HT-29 (cell line): ENCODE measurements at regions not wholly inside any gene's neighbourhood (a gene's known extent, or its start where the extent isn't known, plus 50 kb on each side); places are given as distances from the start of the nearest gene placed in this dataset.
"Not testable (repeated sequence)": the region's sequence is repeated elsewhere in the genome, so short reads cannot be mapped to it uniquely, and the experiment has no call there.

Source experiments
- DNase-seq: peaks from one replicate; pipeline ENCODE4 v3.0.0-alpha.2; 2015; ENCODE audit warnings: low spot score

DNA sequence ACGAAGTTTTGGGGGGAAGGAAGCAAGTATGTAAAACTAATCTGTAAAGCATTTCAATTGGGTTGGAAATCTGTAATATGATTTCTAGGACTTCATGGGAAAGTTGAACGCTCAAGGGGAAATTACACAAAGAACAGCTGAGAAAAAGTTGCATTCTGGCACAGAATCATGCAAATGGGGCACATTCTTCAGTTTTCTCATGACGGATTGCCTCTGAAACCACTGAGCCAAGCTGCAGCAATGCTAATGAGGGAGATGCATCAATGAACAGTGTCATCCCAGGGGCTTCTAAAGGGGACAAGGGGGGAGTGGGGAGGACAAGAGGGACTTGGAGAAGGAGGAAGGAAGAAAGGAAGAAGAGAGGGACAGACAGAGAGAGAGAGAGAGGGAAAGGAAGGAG is 291.4 kb upstream of the ATP11B start:
- DNase-seq: no peak

DNA sequence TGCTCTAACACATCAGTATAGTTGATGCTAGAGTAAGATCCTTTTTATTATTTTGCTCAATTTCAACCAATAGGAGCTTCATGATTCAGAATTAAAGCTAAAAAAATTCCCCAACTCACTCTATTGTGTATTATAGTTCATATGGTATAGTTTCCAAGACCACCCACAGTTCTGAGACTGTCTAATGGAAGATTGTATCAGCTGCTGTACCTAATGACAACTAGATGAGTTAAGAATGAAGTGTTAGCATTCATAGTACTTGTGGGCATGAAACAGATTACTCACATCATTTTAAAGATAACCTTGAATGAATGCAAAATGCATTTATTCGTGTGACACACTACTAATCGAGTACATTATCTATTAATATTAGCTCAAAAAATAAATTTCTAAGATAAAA is 289.9 kb upstream of the ATP11B start:
- DNase-seq: no peak

DNA sequence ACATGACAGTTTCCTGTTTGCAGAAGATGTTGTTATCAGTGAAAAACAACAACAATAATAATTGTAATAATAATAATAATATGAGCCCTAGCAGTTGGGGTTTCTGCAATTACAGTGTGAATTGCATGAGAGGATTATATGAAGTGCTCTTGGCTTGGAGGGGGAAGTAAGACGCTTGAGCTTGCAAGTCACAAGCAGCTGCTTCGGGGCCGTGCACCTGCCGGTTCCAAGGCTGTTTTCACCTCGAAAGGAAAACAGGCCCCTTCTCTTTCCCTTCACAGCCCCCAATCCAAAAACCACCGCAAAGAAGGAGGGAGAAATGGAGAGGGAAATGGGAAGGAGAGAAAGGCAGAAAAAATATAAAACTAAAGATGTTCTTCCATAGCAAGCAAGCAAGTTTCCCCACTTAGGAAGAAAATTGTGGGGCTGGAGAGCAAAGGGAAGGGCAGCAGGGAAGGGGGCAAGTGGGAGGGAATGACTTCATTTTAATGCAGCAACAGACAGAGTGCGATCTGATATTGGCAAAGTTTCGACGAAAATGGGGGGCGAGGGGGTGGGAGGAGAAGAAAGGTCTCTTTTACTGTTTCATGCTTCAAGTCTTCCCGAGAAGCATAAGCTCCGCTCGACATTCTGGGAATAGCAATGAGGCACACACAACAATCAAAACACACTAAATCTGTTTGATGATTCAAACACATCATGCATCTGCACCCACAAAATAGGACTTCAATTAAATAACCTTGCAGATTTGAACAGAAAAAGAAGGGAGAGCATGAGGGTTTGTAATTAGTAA is 284.2 kb upstream of the ATP11B start:
- DNase-seq: no peak

DNA sequence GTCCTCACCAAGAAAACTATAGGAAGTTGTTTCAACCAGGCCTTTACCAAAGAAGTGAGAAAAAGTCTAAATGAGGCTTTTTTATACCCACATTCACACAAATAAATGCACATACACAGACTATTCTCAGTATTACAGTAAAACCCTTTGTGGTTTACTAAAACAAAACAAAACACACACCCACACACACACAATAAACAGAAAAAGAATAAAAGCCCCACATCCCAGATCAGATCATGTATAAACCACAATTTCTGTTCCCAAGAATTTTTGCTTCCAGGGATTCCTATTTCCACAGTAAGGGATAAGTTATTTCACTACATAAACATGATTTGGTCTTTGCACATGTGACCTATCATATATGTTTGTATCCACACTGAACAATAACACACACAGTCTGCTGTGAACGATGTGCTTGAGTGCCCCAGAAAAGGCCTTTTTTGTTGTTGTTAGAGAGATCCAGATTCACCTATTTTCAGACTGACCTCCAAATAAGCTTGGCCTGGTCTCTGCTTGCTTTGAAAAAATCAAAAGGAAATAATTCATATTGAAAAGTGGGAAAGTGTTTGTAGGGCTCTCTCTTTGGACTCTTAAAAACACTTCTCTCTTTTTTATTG is 283.4 kb upstream of the ATP11B start:
- no peak for DNase-seq

DNA sequence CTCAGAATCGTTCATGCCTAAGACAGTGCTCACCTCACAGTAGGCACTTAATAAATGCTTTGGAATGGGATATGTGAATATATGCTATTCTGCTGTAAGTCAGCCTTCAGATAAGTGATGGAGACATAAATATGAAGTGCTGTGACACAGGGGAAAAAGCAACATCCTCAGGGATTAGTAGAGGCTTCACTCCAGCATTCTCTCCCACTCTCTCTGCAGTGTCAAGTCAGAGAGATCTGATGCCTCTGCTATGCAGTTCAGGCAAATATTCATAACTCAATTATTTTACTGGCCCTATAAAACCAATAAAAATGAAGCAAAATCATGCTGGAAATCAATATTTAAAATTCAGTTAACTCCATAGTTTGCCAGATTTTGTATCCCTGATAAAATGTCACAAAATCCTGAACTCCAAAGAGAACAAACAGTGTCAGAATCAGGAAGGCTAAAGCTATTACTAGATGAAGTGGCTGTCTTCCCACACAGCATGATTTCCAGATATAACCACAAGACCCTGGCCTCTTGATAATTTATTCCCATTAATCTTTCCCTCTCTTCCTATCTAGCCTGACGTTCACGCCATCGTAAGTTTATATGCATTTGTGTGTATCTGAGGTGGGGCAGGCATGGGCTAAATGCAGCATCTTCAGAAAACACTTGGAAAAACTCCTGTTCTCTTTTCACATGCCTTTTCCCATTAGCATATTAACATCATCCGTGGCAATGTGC is 278.9 kb upstream of the ATP11B start:
- no peak for DNase-seq

DNA sequence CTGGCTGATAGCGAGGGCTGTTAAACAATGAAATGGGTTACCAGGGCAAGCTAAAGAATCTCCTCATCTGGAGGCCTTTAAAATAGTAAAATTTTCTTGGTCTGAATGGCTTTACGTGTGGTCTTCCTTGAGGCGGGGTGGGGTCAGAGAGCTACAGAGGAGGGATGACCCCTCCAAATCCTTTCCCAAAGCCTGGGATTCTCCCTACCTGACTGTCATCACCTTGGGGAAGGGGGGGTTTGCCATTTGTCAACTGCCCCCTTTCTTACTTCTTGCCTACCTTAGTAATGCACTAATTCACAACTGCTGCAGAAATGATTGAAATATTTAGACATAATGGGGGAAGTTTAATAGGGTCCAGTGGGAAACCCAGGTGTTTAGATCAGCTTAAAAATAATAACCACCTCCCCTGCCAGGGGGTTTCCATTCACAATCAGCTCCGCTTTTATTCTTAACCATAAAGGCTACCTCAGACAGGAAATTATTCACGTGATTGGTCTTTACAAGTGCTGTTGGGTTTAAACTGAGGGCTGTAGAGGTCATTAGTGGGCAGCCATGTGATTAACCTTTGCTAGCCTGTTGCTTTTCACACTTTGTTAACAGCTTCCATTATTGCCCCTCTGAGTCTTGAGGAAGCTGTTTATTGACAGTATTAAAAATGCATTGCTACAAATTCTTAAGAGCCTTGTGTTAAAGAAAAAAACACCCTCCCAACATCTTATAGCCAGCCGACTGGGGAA is 276.5 kb upstream of the ATP11B start:
- no peak for DNase-seq

DNA sequence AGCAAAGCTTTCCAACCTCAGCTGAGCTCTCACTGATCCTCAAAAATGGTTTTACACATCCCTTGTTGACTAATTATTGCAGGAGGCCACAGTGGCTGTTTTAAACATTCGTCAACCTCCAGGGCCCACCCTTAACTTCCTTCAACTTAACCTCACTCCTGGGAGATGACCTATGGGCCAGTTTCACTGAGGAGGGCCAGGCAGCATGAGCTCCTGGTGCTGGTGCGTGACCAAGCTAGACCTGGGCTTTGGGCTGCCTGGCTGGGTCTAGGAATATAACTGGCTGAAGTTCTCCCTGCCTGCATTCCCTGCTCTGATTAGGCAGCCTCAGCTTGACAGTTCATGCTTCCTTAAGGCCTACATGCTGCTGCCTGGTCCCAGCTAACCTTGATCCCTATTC is 273.7 kb upstream of the ATP11B start:
- no peak for DNase-seq

DNA sequence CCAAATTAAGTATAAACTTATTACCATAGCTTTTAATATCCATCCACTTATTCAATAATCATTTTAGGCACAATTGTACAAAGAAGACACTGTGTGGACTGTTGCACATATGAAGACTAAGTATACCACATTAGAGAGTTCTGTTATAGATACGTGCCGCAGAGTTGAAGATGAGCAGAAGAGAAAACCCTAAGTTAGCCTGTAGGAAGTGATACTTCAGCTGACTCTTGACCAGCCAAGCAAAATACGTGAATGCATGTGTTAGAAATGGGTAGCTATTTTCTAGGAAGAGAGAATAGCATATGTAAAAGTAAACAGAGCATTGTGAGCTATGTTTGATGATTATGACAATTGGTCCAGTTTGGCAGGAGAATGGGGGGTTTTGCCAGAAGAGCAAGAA is 272.0 kb upstream of the ATP11B start:
- DNase-seq: no peak

DNA sequence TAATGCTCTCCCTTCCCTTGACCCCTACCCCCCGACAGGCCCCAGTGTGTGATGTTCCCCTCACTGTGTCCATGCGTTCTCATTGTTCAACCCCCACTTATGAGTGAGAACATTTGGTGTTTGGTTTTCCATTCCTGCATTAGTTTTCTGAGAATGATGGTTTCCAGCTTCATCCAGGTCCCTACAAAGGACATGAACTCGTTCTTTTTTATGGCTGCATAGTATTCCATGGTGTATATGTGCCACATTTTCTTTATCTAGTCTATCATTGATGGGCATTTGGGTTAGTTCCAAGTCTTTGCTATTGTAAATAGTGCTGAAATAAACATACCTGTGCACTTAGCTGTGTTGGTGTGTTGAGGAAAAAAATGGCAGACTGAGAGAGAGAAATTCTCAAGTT is 269.9 kb upstream of the ATP11B start:
- DNase-seq: not testable (repeated sequence)

DNA sequence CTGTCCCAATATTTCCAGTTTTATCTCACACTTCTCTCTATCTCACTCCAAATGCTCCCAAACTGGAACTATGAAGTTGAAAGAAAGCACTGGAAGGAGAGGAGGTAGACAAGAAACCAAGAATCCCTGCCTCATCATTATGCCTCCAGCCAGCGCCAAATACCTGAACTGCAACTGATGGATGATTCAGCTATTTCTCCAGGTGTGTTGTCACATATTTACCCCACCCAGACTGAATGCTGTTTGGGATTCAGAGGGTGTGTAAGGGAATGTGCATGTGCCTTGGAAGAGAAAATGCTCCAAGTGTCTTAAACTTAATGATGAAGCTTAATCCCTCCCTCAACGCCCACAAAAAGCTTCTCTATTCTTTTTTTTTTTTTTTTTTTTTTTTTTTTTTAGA is 269.5 kb upstream of the ATP11B start:
- DNase-seq: no peak

DNA sequence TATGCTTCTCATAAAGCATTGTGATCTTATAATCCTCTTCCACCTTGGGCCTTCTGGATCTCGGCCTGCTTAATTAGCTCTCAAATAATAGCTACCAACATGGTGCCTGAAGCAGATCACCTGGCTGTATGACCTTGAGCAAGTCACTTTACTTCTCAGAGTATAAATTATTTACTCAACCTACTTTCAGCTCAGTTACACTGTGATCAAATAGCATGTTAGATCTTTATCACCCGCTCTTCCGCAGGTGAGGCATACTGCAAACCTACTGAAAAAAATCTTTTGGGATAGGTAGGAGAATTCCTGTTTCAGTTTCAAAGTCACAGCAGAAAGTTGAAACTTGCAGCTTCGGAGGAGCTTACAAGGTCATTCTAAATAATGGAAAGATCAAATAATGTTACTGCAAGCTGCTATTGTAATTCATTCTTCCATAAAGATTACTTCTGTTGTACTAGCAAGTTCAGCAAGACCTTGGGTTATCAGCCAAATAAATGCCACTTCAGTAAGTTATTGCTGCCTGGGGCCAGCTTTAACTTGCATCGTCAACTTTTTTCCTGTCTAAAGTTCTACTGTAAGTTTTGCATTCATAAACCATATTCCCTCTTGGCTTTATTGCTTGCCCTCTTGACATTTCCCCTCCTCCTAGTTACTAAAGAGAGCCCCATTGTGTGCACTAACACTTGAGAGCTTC is 268.4 kb upstream of the ATP11B start:
- DNase-seq: peak; percentile 42

DNA sequence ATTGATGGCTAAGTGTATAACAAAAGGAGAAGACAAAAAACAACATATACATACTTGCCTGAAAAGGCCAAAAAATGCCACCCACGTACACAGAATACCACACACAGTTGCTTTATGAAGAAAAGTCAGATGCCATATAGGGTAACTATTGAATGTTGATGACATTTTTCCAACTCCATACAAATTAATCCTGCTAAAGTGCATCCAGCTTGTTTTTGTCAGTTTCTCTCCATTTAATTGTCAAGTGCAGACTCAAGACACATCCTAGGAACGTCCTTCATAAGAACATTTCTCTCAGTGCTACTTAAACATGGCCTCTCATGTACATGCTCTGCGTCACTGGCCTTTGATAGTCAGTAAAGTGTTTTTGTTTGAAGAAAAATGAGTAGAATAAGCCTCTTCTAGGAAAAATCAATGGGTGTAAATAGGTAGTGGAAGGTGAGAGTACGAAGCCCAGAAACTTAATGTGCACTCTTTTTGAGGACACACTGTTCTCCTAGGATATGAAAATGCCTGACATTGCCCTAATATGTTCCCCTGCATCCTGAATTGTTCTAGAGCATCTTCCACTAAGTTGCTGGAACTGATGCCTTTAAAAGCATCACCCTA is 267.4 kb upstream of the ATP11B start:
- DNase-seq: no peak

DNA sequence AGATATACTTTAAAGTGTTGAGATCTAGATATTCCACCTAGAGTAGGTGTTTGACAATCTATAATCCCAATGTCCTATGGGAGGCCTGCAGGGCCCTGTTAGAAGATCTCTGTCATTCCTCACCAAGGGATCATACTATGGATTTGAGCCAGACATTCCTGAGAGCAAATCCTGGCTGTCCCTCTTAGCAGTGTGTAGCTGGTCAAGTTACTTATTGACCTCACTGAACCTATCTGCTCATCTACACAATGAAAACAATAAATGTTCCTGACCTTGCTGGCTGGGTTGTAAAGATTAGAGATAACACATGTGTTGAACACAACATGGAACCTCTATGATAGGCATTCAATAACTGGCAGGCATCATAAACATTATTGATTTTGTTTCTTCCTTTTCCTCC is 265.6 kb upstream of the ATP11B start:
- DNase-seq: peak; percentile 48

DNA sequence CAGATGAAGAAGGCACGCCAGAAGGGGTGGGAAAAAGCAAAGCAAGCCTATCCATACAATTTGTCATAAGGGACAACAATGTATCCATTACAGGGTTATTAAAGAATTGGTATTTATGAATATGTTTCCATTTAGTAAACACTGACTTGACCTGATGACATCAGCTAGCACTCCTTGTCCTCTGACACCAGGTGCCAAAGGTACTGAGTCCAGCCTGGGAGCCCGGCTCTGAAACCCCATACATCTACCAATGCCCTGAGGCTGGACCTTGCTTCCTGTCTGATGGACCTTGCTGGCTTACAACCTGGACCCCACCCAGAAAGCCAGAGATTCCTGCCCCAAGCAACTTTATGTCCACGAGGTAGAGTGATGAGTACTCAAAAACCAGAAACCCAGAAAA is 263.0 kb upstream of the ATP11B start:
- DNase-seq: no peak

DNA sequence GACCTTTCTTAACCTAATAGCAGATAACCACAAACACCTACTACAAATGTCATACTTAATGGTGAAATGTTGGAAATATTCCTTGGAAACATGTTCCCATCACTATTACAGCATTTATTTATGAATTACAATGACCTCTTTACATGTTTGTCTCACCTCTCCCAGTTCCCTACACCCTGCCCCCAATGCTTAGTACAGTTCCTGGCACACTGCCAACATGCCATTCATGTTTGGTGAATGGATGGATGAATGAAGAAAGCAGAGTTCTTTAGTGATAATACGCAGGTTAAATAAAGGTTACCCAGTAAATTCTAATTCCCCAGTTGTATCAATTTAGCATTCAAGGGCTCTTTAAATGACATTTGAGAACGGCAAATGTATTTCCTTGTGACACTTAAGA is 259.9 kb upstream of the ATP11B start:
- peak; percentile 48 for DNase-seq

DNA sequence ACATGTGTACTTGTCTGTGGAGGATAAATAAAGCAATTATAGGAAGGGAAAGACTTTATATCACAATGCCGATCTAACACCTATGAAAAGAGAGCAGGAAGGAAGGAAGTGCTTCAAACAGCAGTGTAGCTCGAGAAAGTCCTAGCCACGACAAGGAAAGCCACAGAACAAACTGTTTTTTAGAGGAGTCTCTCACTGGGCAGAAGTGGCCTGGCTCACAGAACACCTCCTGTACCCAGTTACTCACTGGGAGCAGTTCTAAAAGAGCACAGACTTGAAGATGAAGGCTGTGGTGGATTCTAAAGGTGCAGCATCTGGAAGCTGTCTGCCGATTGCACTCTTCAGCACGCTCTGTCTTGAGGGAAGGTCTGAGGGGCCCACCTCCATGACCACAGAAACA is 248.8 kb upstream of the ATP11B start:
- DNase-seq: no peak

DNA sequence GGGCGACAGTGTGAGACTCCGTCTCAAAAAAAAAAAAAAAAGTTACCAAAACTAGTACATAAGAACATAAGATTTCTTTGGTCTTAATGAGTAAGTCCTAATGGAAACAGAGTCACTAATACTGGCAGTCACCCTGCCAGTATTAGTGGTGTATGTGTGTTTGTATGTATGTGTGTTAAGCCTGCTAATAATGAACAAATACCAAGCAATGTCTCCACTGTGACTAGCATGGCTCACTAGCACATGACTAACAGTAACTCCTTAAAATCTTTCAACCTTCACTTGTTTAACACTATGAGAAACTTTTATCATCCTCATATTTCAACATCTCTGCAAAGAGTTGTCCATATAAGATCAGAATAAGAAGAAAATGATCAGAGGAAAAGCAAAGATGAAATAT is 231.0 kb upstream of the ATP11B start:
- DNase-seq: no peak

DNA sequence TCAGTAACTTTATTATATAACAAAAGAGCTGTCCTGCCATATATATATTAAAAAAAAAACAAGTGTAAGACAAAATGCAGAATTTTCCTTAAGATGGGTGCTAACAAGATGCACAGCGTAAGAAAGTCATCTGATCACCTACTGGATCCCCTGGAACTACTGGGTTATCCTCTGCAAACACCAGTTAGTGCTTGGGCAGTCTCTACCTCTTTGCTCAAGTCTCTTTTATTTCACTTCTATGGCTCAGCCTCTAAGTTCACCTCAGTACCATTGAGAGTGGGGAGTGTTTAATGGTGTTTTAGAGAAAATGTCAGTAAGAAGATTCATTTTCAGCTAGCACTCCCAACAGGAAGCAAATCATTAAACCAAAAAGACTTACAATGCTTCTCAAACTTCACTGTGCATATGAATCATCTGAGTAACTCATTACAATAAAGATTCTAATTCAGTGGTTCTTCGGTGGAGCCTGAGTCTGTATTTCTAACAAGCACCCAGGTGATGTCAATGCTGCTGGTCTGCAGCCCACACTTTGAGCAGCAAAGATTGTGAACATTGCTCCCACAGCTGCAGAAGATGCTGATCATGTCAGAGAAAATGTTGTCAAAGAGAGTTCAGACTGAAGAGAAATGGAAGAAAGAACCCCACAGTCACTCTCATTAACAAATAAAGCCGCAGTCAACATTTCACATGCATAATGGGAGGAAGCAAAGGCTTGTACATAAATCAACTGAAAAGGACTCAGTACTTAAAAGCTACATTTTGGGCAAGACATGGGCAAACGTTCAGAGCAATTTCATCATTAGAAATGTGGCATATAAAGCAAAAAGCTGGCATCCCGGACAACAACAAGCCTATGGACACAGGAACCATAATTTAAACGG is 227.1 kb upstream of the ATP11B start:
- DNase-seq: no peak

DNA sequence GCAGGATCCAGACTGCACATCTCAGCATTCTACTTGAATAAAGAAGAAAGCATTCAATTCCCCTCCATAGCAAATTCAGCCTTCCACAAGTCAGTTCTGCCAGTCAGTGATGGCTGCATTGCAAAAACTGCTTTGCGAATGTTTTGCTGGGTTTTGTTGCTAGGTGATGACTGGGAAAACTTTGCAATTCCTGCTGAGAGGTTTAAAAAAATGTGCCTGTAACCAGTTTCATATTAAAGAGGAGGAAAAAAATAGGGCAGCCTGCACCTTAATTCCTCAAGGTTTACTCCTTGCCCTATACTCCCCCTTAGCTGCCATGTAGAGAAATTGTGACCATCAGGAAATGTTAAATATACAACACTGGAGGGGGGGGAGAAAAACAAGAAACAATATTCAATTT is 225.6 kb upstream of the ATP11B start:
- peak; percentile 18 for DNase-seq

DNA sequence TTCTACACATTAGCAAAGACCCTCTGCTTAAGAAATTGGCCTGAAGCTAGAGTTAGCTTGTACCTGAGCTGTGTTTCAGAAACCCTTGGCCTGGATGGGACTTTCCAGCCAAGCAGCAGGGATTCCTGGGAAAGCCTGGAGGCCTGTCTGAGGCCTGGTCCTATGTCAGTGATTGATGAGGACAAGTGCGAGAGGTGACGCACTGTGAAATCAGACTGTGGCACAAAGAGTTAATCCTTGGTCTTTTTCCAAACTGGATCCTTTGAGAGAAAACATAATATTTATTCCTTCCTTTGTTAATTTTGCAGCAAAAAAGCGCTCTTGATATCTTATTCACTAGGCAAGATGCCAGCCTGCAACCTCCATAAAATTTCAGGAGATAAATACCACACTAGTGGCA is 225.0 kb upstream of the ATP11B start:
- DNase-seq: no peak
